BJ (cell line): ENCODE measurements at regions not wholly inside any gene's neighbourhood (a gene's known extent, or its start where the extent isn't known, plus 50 kb on each side); places are given as distances from the start of the nearest gene placed in this dataset.
"Not testable (repeated sequence)": the region's sequence is repeated elsewhere in the genome, so short reads cannot be mapped to it uniquely, and the experiment has no call there.

Source experiments
- CTCF ChIA-PET: fragments of 350-600 bp; formaldehyde crosslinking; extraction: SDS; loops from one replicate; lab custom pipeline; 2021; ENCODE audit warnings: antibody characterized with exemption, inconsistent platforms; lab: Yijun Ruan, JAX
- POLR2A ChIA-PET: fragments of 300-600 bp; sonication (Branson Sonifier 250); formaldehyde crosslinking; extraction: SDS; loops from one replicate; lab custom pipeline; 2021; ENCODE audit warnings: antibody characterized with exemption; lab: Charles Lee
- DNase-seq: peaks from one replicate; pipeline ENCODE4 v3.0.0-alpha.2; 2011; ENCODE audit warnings: low read depth
- H3K27me3 ChIP-seq: 2 replicates; pipeline ENCODE4 v1.6.0; 2011; ENCODE audit warnings: low read length; ENCODE audit not compliant: control insufficient read depth, insufficient read depth
- H3K36me3 ChIP-seq: 2 replicates; pipeline ENCODE4 v1.5.1; 2011; ENCODE audit warnings: low read length; ENCODE audit not compliant: control insufficient read depth, insufficient read depth
- H3K4me3 ChIP-seq: 2 replicates; pipeline ENCODE4 v1.5.1; 2011; ENCODE audit warnings: low read depth, mild to moderate bottlenecking, control low read depth, low read length
- TF ChIP-seq, protein P1 (sequence below): IDR thresholded peaks from 2 replicates; pipeline ENCODE4 v1.5.1; 2011; ENCODE audit warnings: low read depth, mild to moderate bottlenecking, control low read depth, inconsistent platforms, low read length, moderate library complexity; ENCODE audit not compliant: insufficient read depth

DNA sequence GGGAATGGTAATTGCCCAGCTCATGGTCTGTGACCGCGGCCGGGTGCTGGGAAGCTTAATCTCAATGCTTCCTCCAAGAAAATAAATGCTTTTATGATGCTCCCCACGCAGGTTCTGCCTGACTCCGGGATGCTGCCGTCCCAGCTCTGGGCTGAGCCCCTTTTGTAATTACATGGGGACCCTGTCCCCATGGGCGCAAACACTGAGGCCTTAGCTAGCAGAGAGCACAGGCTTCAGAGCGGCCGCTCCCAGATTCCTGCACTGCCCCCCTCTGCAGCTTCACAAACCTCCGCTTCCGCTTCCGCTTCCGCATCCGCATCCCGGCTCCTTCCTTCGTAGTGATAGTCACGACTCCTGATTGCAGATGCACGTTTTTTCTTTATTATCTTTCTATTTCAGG is 129.5 kb downstream of the KIF26A start:
- CTCF ChIA-PET = no interaction called here
- DNase-seq = no peak
- no peaks in the 10 kb centered on the region for H3K27me3 ChIP-seq
- H3K4me3 ChIP-seq = no peak overlapping the region
- TF ChIP-seq, protein P1, sequence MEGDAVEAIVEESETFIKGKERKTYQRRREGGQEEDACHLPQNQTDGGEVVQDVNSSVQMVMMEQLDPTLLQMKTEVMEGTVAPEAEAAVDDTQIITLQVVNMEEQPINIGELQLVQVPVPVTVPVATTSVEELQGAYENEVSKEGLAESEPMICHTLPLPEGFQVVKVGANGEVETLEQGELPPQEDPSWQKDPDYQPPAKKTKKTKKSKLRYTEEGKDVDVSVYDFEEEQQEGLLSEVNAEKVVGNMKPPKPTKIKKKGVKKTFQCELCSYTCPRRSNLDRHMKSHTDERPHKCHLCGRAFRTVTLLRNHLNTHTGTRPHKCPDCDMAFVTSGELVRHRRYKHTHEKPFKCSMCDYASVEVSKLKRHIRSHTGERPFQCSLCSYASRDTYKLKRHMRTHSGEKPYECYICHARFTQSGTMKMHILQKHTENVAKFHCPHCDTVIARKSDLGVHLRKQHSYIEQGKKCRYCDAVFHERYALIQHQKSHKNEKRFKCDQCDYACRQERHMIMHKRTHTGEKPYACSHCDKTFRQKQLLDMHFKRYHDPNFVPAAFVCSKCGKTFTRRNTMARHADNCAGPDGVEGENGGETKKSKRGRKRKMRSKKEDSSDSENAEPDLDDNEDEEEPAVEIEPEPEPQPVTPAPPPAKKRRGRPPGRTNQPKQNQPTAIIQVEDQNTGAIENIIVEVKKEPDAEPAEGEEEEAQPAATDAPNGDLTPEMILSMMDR = no peak
- POLR2A ChIA-PET = no interaction called here
- no peaks in the 10 kb centered on the region for H3K36me3 ChIP-seq

- H3K27me3 ChIP-seq = no peaks in the 10 kb centered on the region
- TF ChIP-seq, protein P1 = no peak
- no peaks in the 10 kb centered on the region for H3K36me3 ChIP-seq
- CTCF ChIA-PET = no interaction called here
- H3K4me3 ChIP-seq = no peak overlapping the region
- POLR2A ChIA-PET = no interaction called here
- DNase-seq = no peak
Measured at GRCh38 chr14:104268295-104268694, 129.9 kb downstream of the KIF26A start.

DNA sequence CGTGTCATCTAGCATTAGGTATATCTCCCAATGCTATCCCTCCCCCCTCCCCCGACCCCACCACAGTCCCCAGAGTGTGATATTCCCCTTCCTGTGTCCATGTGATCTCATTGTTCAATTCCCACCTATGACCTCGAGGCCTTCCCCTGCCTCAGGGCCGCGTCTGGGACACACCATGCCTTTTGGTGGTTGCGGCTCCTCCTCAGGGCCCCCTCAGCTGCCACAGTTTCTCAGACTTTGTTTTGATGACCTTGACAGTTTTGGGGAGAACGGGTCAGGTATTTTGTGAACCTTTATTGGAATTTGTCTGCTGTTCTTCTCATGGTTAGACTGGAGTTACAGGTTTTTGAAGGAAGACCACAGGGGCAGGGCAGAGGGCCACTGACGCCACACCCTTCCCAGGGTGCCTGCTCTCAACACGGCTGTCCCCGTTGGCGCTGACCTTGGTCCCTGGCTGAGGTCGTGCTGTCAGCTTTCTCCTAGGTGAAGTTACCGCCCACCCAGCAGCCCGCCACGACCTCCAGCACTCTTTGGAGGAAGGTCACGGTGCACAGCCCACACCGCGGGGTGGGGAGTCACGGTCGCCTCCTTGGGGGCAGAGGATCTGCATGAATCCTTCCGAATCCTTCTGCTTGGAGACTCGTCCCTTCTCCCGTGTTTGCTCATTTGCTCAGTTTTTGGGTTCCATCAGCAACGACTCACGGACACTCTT is 130.5 kb downstream of the KIF26A start:
- CTCF ChIA-PET = no interaction called here
- POLR2A ChIA-PET = no interaction called here
- H3K4me3 ChIP-seq = no peak overlapping the region
- no peaks in the 10 kb centered on the region for H3K36me3 ChIP-seq
- no peaks in the 10 kb centered on the region for H3K27me3 ChIP-seq
- TF ChIP-seq, protein P1 = no peak
- DNase-seq = no peak

- H3K4me3 ChIP-seq, POLR2A ChIA-PET, CTCF ChIA-PET, DNase-seq, H3K36me3 ChIP-seq, H3K27me3 ChIP-seq: not testable (repeated sequence)
Measured at GRCh38 chr14:104269511-104270241, 131.3 kb downstream of the KIF26A start.

DNA sequence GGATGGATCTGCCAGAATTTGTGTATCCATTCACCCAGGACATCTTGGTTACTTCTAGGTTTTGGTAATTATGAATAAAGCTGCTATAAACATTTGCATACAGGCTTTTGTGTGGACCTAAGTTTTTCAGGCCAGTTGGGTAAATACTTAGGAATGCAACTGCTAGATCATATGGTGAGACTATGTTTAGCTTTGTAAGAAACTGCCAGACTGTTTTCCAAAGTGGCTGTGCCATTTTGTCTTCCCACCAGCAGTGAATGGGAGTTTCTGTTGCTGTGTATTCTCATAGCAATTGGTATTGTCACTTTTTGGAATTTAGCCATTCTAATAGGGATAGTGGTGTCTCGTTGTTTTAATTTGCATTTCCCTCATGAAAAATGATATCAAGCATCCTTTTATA is 133.0 kb downstream of the KIF26A start:
- TF ChIP-seq, protein P1 = no peak
- Histone ChIP-seq H3K27me3 (no peaks in the 10 kb centered on the region), H3K36me3 (no peaks in the 10 kb centered on the region), H3K4me3 (no peak overlapping the region)
- ChIA-PET POLR2A (no interaction called here), CTCF (no interaction called here)
- DNase-seq = no peak
